Lower leg skin (tissue), 3 donors: ENCODE measurements at regions not wholly inside any gene's neighbourhood (a gene's known extent, or its start where the extent isn't known, plus 50 kb on each side); places are given as distances from the start of the nearest gene placed in this dataset.

Experiments used
- CTCF ChIP-seq, 3 donors: fragments of 450-650 bp; IDR thresholded peaks; one replicate each; pipeline ENCODE4 v1.5.1; 2016; ENCODE audit warnings: antibody characterized with exemption in 3 of 3, mild to moderate bottlenecking in 3 of 3, moderate library complexity in 2 of 3
- POLR2A ChIP-seq, 2 donors: fragments of 450-650 bp; IDR thresholded peaks; one replicate each; pipeline ENCODE4 v1.6.1; 2016 to 2017; ENCODE audit warnings: antibody characterized with exemption in 2 of 2, mild to moderate bottlenecking in 1 of 2, moderate library complexity in 1 of 2

GRCh38 chr7:28243861-28244260 is 63.3 kb upstream of the JAZF1 start:
- TF ChIP-seq CTCF (IDR thresholded peaks at IDR 0.05) (no peak), POLR2A (IDR thresholded peaks at IDR 0.05) (no peak)
